ENCODE measurements at regions not wholly inside any gene's neighbourhood (a gene's known extent, or its start where the extent isn't known, plus 50 kb on each side); places are given as distances from the start of the nearest gene placed in this dataset.

GRCh38 chr10:15985690-15986089 is 125.4 kb upstream of the MINDY3 start:
- 32% methylated on average over 3 of the region's 4 CpGs for WGBS (ENCODE audit: insufficient coverage, low coverage, low lambda C conversion rate, missing lambda C conversion rate)
- TF ChIP-seq POLR2A (IDR thresholded peaks at IDR 0.05) (no peak), CTCF (IDR thresholded peaks at IDR 0.05) (no peak)
- Histone ChIP-seq H3K27ac (no peak overlapping the region), H3K27me3 (no peaks in the 10 kb centered on the region), H3K4me3 (no peak overlapping the region), H3K9me3 (no peaks in the 10 kb centered on the region), H3K36me3 (no peaks in the 10 kb centered on the region), H3K4me1 (no peaks in the 10 kb centered on the region)
- ATAC-seq (no peak), DNase-seq (no peak)
- intact Hi-C loops (cut with DNase I), result no loop called here

- TF ChIP-seq POLR2A (IDR thresholded peaks at IDR 0.05), result no peak
- TF ChIP-seq CTCF (IDR thresholded peaks at IDR 0.05), result no peak
- Histone ChIP-seq H3K9me3 (no peaks in the 10 kb centered on the region), H3K36me3 (no peaks in the 10 kb centered on the region), H3K27me3 (no peaks in the 10 kb centered on the region), H3K4me3 (no peak overlapping the region), H3K4me1 (no peaks in the 10 kb centered on the region), H3K27ac (no peak overlapping the region)
- no peak for DNase-seq
- intact Hi-C loops (cut with DNase I), result no loop called here
- 50% methylated on average over 11 of the region's 11 CpGs for WGBS (ENCODE audit: insufficient coverage, low coverage, low lambda C conversion rate, missing lambda C conversion rate)
- no peak for ATAC-seq
Measured at GRCh38 chr10:15990535-15991129, 130.3 kb upstream of the MINDY3 start.

GRCh38 chr10:15997313-15997712 is 137.0 kb upstream of the MINDY3 start:
- DNase-seq (no peak), ATAC-seq (no peak)
- TF ChIP-seq POLR2A (IDR thresholded peaks at IDR 0.05), result no peak
- no peak for TF ChIP-seq CTCF (IDR thresholded peaks at IDR 0.05)
- no peak overlapping the region for H3K4me3 ChIP-seq
- no peaks in the 10 kb centered on the region for H3K9me3 ChIP-seq
- H3K4me1 ChIP-seq, result no peaks in the 10 kb centered on the region
- no peak overlapping the region for H3K27ac ChIP-seq
- 28% methylated on average over 4 of the region's 4 CpGs for WGBS (ENCODE audit: insufficient coverage, low coverage, low lambda C conversion rate, missing lambda C conversion rate)
- H3K36me3 ChIP-seq, result no peaks in the 10 kb centered on the region
- no peaks in the 10 kb centered on the region for H3K27me3 ChIP-seq
- intact Hi-C loops (cut with DNase I), result no loop called here

GRCh38 chr10:16001581-16001980 is 141.3 kb upstream of the MINDY3 start:
- no peak for TF ChIP-seq POLR2A (IDR thresholded peaks at IDR 0.05)
- no peak for TF ChIP-seq CTCF (IDR thresholded peaks at IDR 0.05)
- no peak overlapping the region for H3K27ac ChIP-seq
- H3K9me3 ChIP-seq, result no peaks in the 10 kb centered on the region
- H3K4me3 ChIP-seq, result no peak overlapping the region
- ATAC-seq (no peak), DNase-seq (no peak)
- H3K27me3 ChIP-seq, result no peaks in the 10 kb centered on the region
- 85% methylated on average over 1 of the region's 1 CpG for WGBS (ENCODE audit: insufficient coverage, low coverage, low lambda C conversion rate, missing lambda C conversion rate)
- H3K4me1 ChIP-seq, result no peaks in the 10 kb centered on the region
- H3K36me3 ChIP-seq, result no peaks in the 10 kb centered on the region
- intact Hi-C loops (cut with DNase I), result no loop called here

GRCh38 chr10:16009785-16010184 is 149.5 kb upstream of the MINDY3 start:
- ATAC-seq (no peak), DNase-seq (no peak)
- no peak overlapping the region for H3K4me3 ChIP-seq
- intact Hi-C loops (cut with DNase I), result no loop called here
- H3K27me3 ChIP-seq, result no peaks in the 10 kb centered on the region
- WGBS (ENCODE audit: insufficient coverage, low coverage, low lambda C conversion rate, missing lambda C conversion rate), result 41% methylated on average over 6 of the region's 6 CpGs
- no peak overlapping the region for H3K27ac ChIP-seq
- H3K4me1 ChIP-seq, result no peaks in the 10 kb centered on the region
- H3K36me3 ChIP-seq, result no peaks in the 10 kb centered on the region
- no peak for TF ChIP-seq CTCF (IDR thresholded peaks at IDR 0.05)
- no peak for TF ChIP-seq POLR2A (IDR thresholded peaks at IDR 0.05)
- no peaks in the 10 kb centered on the region for H3K9me3 ChIP-seq
